Neutrophil (primary cell): ENCODE measurements at regions not wholly inside any gene's neighbourhood (a gene's known extent, or its start where the extent isn't known, plus 50 kb on each side); places are given as distances from the start of the nearest gene placed in this dataset.

ENCODE experiments used
- H3K27ac ChIP-seq: fragments of 200-600 bp; sonication (generic); 2 replicates; pipeline ENCODE4 v1.5.1; 2016; ENCODE audit warnings: mild to moderate bottlenecking, moderate library complexity
- H3K27me3 ChIP-seq: fragments of 200-600 bp; sonication (generic); 2 replicates; pipeline ENCODE4 v1.6.0; 2016; ENCODE audit warnings: mild to moderate bottlenecking
- H3K36me3 ChIP-seq: fragments of 200-600 bp; sonication (generic); 2 replicates; pipeline ENCODE4 v1.5.1; 2017
- H3K4me1 ChIP-seq, 2 experiments: fragments of 200-600 bp in 1 of 2; sonication (generic) in 1 of 2; 1 replicate in 1 of 2; 2 replicates in 1 of 2; pipeline versions ENCODE4 v1.5.1 to v1.6.1; 2013 to 2016; ENCODE audit warnings: low read depth in 1 of 2, low read length in 1 of 2, mild to moderate bottlenecking in 1 of 2, moderate library complexity in 1 of 2; ENCODE audit not compliant: control insufficient read depth in 1 of 2, insufficient read depth in 1 of 2
- H3K4me3 ChIP-seq, 2 experiments: fragments of 200-600 bp in 1 of 2; sonication (generic) in 1 of 2; 1 replicate in 1 of 2; 2 replicates in 1 of 2; pipeline ENCODE4 v1.5.1; 2013 to 2016; ENCODE audit warnings: low read depth in 1 of 2, low read length in 1 of 2, mild to moderate bottlenecking in 1 of 2, moderate library complexity in 1 of 2
- H3K9me3 ChIP-seq: fragments of 200-600 bp; sonication (generic); 2 replicates; pipeline ENCODE4 v1.5.1; 2016
- TF ChIP-seq, protein P1 (sequence below): fragments of 200-600 bp; sonication (generic); IDR thresholded peaks from 2 replicates; pipeline ENCODE4 v1.5.1; 2016; ENCODE audit warnings: antibody characterized with exemption

DNA sequence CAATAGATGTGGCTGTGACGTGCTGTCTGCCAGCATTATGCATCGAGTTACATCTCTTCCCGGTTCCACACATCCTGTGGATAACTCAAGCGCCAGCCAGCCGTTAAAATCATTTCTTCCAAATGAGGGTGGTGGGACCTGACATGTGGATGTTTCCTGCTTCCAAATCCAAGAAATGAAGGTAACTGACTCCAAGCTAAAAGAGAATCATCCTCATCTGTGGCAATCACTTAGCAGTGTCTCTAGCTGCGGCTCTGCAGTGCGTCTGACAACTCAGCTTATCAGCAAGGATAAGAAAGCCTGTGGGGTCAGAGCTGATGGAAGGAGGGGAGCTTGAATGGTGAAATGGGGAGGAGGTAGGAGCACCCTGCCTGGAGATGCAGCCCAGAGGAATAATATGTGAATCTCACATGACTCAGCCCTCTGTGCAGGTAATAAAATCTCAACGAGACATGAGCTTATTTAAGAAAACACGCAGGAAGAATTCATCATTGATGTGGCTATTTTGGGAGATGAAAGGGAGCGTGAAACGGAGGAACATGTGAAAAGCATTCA, 382.2 kb upstream of the TRIB2 start:
- TF ChIP-seq, protein P1, sequence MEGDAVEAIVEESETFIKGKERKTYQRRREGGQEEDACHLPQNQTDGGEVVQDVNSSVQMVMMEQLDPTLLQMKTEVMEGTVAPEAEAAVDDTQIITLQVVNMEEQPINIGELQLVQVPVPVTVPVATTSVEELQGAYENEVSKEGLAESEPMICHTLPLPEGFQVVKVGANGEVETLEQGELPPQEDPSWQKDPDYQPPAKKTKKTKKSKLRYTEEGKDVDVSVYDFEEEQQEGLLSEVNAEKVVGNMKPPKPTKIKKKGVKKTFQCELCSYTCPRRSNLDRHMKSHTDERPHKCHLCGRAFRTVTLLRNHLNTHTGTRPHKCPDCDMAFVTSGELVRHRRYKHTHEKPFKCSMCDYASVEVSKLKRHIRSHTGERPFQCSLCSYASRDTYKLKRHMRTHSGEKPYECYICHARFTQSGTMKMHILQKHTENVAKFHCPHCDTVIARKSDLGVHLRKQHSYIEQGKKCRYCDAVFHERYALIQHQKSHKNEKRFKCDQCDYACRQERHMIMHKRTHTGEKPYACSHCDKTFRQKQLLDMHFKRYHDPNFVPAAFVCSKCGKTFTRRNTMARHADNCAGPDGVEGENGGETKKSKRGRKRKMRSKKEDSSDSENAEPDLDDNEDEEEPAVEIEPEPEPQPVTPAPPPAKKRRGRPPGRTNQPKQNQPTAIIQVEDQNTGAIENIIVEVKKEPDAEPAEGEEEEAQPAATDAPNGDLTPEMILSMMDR, result no peak
- Histone ChIP-seq H3K4me1 (no peaks in the 10 kb centered on the region), H3K4me3 (no peak overlapping the region), H3K9me3 (no peaks in the 10 kb centered on the region), H3K36me3 (no peaks in the 10 kb centered on the region), H3K27ac (no peak overlapping the region), H3K27me3 (no peaks in the 10 kb centered on the region)

DNA sequence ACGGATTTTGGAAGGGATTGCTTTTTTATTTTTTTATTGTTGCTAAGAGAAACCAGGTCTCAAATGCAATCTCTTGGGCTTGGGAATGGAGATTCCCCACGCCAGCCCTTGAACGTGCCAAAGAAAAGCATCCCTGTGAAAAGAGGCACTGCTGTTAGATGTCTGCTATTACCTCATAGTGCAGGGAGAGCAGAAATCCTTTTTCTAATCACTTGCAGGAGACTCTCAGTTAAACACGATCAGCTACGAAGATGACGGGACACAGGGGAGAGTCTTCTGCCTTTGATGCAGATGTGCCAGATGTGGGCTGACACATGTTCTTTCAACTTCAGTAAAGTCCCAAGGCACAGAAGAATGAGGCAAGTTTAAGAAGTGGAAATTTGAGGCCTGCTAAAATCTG, 381.6 kb upstream of the TRIB2 start:
- Histone ChIP-seq H3K4me1 (no peaks in the 10 kb centered on the region), H3K36me3 (no peaks in the 10 kb centered on the region), H3K27ac (no peak overlapping the region), H3K4me3 (no peak overlapping the region), H3K9me3 (no peaks in the 10 kb centered on the region), H3K27me3 (no peaks in the 10 kb centered on the region)
- TF ChIP-seq, protein P1, result no peak

DNA sequence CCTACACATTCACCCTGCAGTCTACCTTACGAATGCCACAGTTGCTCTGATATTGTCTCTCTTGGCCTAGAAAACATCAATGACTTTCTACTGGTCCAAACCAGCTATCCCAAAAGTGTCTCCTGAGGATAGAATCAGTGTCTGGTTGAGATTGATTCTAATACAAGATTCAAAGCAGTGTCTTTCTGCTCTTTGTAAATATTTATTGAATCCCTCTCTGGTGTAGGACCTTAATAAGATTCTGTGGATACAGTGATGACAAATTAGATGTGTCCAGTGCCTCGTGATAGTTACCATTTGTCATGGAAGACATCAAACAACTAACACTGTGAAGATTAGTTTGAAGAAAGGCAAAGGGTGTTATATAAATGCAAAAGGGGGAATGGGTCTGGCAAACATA, 380.7 kb upstream of the TRIB2 start:
- Histone ChIP-seq H3K4me1 (no peaks in the 10 kb centered on the region), H3K36me3 (no peaks in the 10 kb centered on the region), H3K27ac (no peak overlapping the region), H3K9me3 (no peaks in the 10 kb centered on the region), H3K4me3 (no peak overlapping the region), H3K27me3 (no peaks in the 10 kb centered on the region)
- TF ChIP-seq, protein P1, result no peak

DNA sequence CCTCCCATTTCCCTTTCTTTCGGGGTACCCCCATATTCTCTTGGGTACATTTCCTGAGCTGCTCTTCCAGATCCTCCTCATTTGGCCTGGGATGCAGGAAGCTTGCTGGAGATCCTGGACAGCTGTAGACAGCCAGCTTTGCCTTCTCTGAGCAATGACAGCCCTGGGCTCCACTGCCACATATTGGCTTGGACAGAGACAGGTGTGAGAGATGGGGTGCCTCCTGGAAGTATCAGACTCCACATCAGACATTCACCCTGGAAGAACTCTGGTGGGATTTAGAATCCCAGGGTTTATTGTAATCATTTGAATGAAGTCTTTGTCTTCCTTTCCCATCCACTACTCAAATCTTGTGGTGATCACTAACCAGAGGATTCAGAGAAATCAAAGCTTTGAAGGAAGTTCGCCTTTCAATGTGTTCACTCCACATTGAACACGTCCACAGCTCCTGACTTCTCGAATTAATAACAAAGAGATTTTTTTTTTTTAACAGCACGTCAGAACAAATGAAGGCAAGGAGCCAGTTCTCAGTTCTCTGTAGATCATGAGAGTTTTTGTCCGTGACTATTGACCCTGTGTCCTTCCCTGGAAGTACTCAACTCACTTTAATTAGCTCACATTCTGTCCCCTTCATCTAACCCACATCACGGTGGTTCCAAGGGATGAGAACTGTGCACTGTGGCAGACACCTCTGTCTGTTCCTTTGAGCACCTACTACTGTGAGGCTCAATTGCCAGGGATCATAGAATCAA, 377.6 kb upstream of the TRIB2 start:
- H3K4me1 ChIP-seq, result no peaks in the 10 kb centered on the region
- H3K36me3 ChIP-seq, result no peaks in the 10 kb centered on the region
- TF ChIP-seq, protein P1, result no peak
- no peaks in the 10 kb centered on the region for H3K27me3 ChIP-seq
- H3K4me3 ChIP-seq, result no peak overlapping the region
- H3K9me3 ChIP-seq, result no peaks in the 10 kb centered on the region
- H3K27ac ChIP-seq, result no peak overlapping the region

DNA sequence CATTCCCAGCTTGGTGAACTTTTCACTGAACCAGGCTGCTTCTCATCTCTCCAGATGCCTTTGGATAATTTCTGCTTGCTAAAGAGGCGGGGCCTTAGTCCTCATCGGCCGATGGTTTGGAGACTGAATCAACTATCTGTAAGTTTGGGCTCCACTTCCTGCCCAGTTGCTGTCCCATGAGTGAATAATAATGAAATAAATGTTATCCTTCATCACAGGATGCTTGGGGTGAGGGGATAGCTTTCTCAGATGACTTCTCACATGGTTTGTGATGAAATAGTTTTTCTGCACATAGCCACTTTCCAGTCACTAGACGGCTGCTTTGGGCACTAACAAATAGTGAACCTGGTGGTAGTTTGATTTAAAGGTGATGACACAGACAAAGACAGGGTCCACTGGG, 376.6 kb upstream of the TRIB2 start:
- Histone ChIP-seq H3K36me3 (no peaks in the 10 kb centered on the region), H3K4me1 (no peaks in the 10 kb centered on the region), H3K27me3 (no peaks in the 10 kb centered on the region), H3K9me3 (no peaks in the 10 kb centered on the region), H3K27ac (no peak overlapping the region), H3K4me3 (no peak overlapping the region)
- TF ChIP-seq, protein P1, result no peak
